CD14-positive monocyte (primary cell): ENCODE measurements at regions not wholly inside any gene's neighbourhood (a gene's known extent, or its start where the extent isn't known, plus 50 kb on each side); places are given as distances from the start of the nearest gene placed in this dataset.

Experiments used
- DNase-seq, 3 donors: peaks; one replicate each; pipeline ENCODE4 v3.0.0-alpha.2; 2011 to 2022
- H2AFZ ChIP-seq: 2 replicates; pipeline ENCODE4 v1.6.0; 2012; ENCODE audit warnings: mild to moderate bottlenecking, low read depth, low read length, inconsistent platforms; ENCODE audit not compliant: insufficient read depth, poor library complexity, severe bottlenecking
- H3K27ac ChIP-seq, 2 donors: 1 replicate in 1 of 2; 2 replicates in 1 of 2; pipeline ENCODE4 v1.5.1; 2012 to 2013; ENCODE audit warnings: low read length in 2 of 2, control low read depth in 1 of 2, inconsistent platforms in 1 of 2, low read depth in 1 of 2, mild to moderate bottlenecking in 1 of 2
- H3K27me3 ChIP-seq, 2 donors: one replicate each; pipeline versions ENCODE4 v1.6.0 to v1.6.1; 2011 to 2013; ENCODE audit warnings: low read length in 2 of 2; ENCODE audit not compliant: control insufficient read depth in 2 of 2, insufficient read depth in 2 of 2
- H3K36me3 ChIP-seq, 2 donors: replicated peaks in 1 of 2; 1 replicate in 1 of 2; 2 replicates in 1 of 2; pipeline versions ENCODE4 v1.5.1 to v1.6.1; 2012 to 2013; ENCODE audit warnings: low read length in 2 of 2, control low read depth in 1 of 2, inconsistent platforms in 1 of 2, mild to moderate bottlenecking in 1 of 2; ENCODE audit not compliant: insufficient read depth in 2 of 2, control insufficient read depth in 1 of 2
- H3K4me1 ChIP-seq, 2 donors: 1 replicate in 1 of 2; 2 replicates in 1 of 2; pipeline versions ENCODE4 v1.5.1 to v1.6.1; 2012 to 2013; ENCODE audit warnings: low read length in 2 of 2, control low read depth in 1 of 2, inconsistent platforms in 1 of 2, mild to moderate bottlenecking in 1 of 2, moderate library complexity in 1 of 2; ENCODE audit not compliant: insufficient read depth in 2 of 2, control insufficient read depth in 1 of 2
- H3K4me2 ChIP-seq: replicated peaks from 2 replicates; pipeline ENCODE3; 2012; ENCODE audit warnings: low read length, moderate library complexity, mild to moderate bottlenecking; ENCODE audit not compliant: poor library complexity, severe bottlenecking; ENCODE audit errors: extremely low read depth
- H3K4me3 ChIP-seq, 3 experiments: fragments of 200-600 bp in 1 of 3; sonication (generic) in 1 of 3; replicated peaks in 1 of 3; 1 replicate in 2 of 3; 2 replicates in 1 of 3; pipeline ENCODE4 v1.5.1; 2011 to 2013; ENCODE audit warnings: low read length in 3 of 3, mild to moderate bottlenecking in 3 of 3, control low read depth in 2 of 3, low read depth in 2 of 3, inconsistent platforms in 1 of 3, moderate library complexity in 1 of 3
- H3K79me2 ChIP-seq: 2 replicates; pipeline ENCODE4 v1.6.0; 2012; ENCODE audit warnings: mild to moderate bottlenecking, control low read depth, inconsistent platforms, low read length, moderate library complexity; ENCODE audit not compliant: insufficient read depth
- H3K9ac ChIP-seq: 2 replicates; pipeline ENCODE4 v1.6.0; 2017; ENCODE audit warnings: low read length, mild to moderate bottlenecking; ENCODE audit not compliant: insufficient read depth, poor library complexity, severe bottlenecking
- H3K9me3 ChIP-seq, 2 donors: replicated peaks in 1 of 2; 1 replicate in 1 of 2; 2 replicates in 1 of 2; pipeline versions ENCODE4 v1.5.1 to v1.6.1; 2012 to 2013; ENCODE audit warnings: low read length in 2 of 2, control low read depth in 1 of 2; ENCODE audit not compliant: control insufficient read depth in 1 of 2, insufficient read depth in 1 of 2
- H4K20me1 ChIP-seq: 2 replicates; pipeline ENCODE4 v1.6.0; 2012; ENCODE audit warnings: mild to moderate bottlenecking, low read length, control low read depth, moderate library complexity; ENCODE audit not compliant: insufficient read depth
- H3K27ac Mint-ChIP-seq, 7 donors: one replicate each; pipeline ENCODE4 v1.8.0; 2020; ENCODE audit warnings: mild to moderate bottlenecking in 7 of 7, mixed read lengths in 7 of 7, moderate library complexity in 6 of 7, inconsistent platforms in 2 of 7
- H3K27me3 Mint-ChIP-seq, 3 donors: one replicate each; pipeline ENCODE4 v1.8.0; 2021 to 2022; ENCODE audit warnings: low read depth in 3 of 3, mild to moderate bottlenecking in 3 of 3, mixed read lengths in 3 of 3, moderate library complexity in 3 of 3, inconsistent platforms in 1 of 3
- H3K36me3 Mint-ChIP-seq, 2 donors: one replicate each; pipeline ENCODE4 v1.8.0; 2020; ENCODE audit warnings: mixed read lengths in 2 of 2, inconsistent platforms in 1 of 2, mild to moderate bottlenecking in 1 of 2
- H3K4me1 Mint-ChIP-seq: one replicate; pipeline ENCODE4 v1.8.0; 2020; ENCODE audit warnings: mild to moderate bottlenecking, mixed read lengths
- H3K4me3 Mint-ChIP-seq, 2 donors: one replicate each; pipeline ENCODE4 v1.8.0; 2020; ENCODE audit warnings: mild to moderate bottlenecking in 2 of 2, mixed read lengths in 2 of 2, moderate library complexity in 1 of 2
- H3K9me3 Mint-ChIP-seq, 7 donors: one replicate each; pipeline ENCODE4 v1.8.0; 2020 to 2022; ENCODE audit warnings: mixed read lengths in 7 of 7, mild to moderate bottlenecking in 6 of 7, moderate library complexity in 6 of 7, inconsistent platforms in 2 of 7
- CTCF ChIP-seq: fragments of 200-600 bp; IDR thresholded peaks from one replicate; pipeline ENCODE4 v1.8.0; 2022; ENCODE audit warnings: antibody characterized with exemption, mild to moderate bottlenecking
- WGBS: methylation state at CpG from one replicate; pipeline ENCODE4 v1.1.5; 2013; ENCODE audit warnings: missing lambda C conversion rate; ENCODE audit not compliant: insufficient coverage; 5-methylcytosine and 5-hydroxymethylcytosine counted together
- intact Hi-C, 2 donors: fragments of 100-400 bp; cut with micrococcal nuclease; formaldehyde crosslinking; loops; one replicate each; pipeline versions ENCODE4 v1.15.0 to v1.15.1; 2023

GRCh38 chr3:161422171-161422700 is 50.9 kb upstream of the SPTSSB start:
- Mint-ChIP-seq H3K9me3 (no peaks in the 10 kb centered on the region), H3K36me3 (no peaks in the 10 kb centered on the region)

More at GRCh38 chr3:161422171-161422700, 50.9 kb upstream of the SPTSSB start:
- Mint-ChIP-seq H3K27ac (no peak overlapping the region), H3K4me3 (no peak overlapping the region), H3K4me1 (no peaks in the 10 kb centered on the region), H3K27me3 (peaks cover 0 to 2% (median 0%) of the 10 kb centered on the region in 3 donors)
- Histone ChIP-seq H3K4me3 (no peak overlapping the region), H3K4me1 (no peaks in the 10 kb centered on the region), H4K20me1 (no peaks in the 10 kb centered on the region), H3K79me2 (no peaks in the 10 kb centered on the region), H3K9me3 (no peaks in the 10 kb centered on the region), H3K27ac (no peak overlapping the region), H3K36me3 (no peaks in the 10 kb centered on the region), H2AFZ (no peak overlapping the region), H3K9ac (no peak overlapping the region), H3K27me3 (no peaks in the 10 kb centered on the region), H3K4me2 (no peak overlapping the region)
- TF ChIP-seq CTCF: no peak
- intact Hi-C loops: loop anchor here in 1 of 2 donors (5.0 to 10.0 kb wide), 2 partner anchors 150 to 467 kb away; no protein-coding TSS in a partner anchor
- WGBS: 100% methylated on average over 2 of the region's 2 CpGs
- DNase-seq: no peak
